ENCODE measurements at regions not wholly inside any gene's neighbourhood (a gene's known extent, or its start where the extent isn't known, plus 50 kb on each side); places are given as distances from the start of the nearest gene placed in this dataset.

GRCh38 chr3:64816355-64816754, 128.6 kb upstream of the ADAMTS9 start:
- TF ChIP-seq POLR2A (IDR thresholded peaks at IDR 0.05; ENCODE audit: borderline replicate concordance, extremely low read depth, insufficient read depth, insufficient read length) (no peak), MAX (IDR thresholded peaks at IDR 0.05) (no peak), CTCF (IDR thresholded peaks at IDR 0.05 in 2 of 3, conservative IDR thresholded peaks at IDR 0.05 in 1 of 3; ENCODE audit: borderline replicate concordance in 1 of 3, insufficient read depth in 1 of 3, low read depth in 2 of 3, low read length in 2 of 3) (no peak), ZNF274 (IDR thresholded peaks at IDR 0.05; ENCODE audit: low read depth, low read length) (no peak), ZFX (IDR thresholded peaks at IDR 0.05) (no peak), FOSL1 (IDR thresholded peaks at IDR 0.05; ENCODE audit: low read depth) (no peak), EZH2 (IDR thresholded peaks at IDR 0.05) (no peak), JUND (IDR thresholded peaks at IDR 0.05) (no peak)
